GM21390 (cell line): ENCODE measurements at regions not wholly inside any gene's neighbourhood (a gene's known extent, or its start where the extent isn't known, plus 50 kb on each side); places are given as distances from the start of the nearest gene placed in this dataset.
"Not testable (repeated sequence)": the region's sequence is repeated elsewhere in the genome, so short reads cannot be mapped to it uniquely, and the experiment has no call there.

ENCODE experiments used
- ATAC-seq: cut with Tn5 transposase; IDR thresholded peaks from one replicate; pipeline ENCODE4 v1.9.1; 2021; ENCODE audit not compliant: unreplicated experiment

- no peak for ATAC-seq
Observed at GRCh38 chr6:86615299-86615698, 322.0 kb upstream of the HTR1E start.

GRCh38 chr6:86609549-86610388 lies 327.6 kb upstream of the HTR1E start:
- ATAC-seq, result no peak

GRCh38 chr6:86603364-86603763 lies 334.0 kb upstream of the HTR1E start:
- ATAC-seq, result not testable (repeated sequence)

DNA sequence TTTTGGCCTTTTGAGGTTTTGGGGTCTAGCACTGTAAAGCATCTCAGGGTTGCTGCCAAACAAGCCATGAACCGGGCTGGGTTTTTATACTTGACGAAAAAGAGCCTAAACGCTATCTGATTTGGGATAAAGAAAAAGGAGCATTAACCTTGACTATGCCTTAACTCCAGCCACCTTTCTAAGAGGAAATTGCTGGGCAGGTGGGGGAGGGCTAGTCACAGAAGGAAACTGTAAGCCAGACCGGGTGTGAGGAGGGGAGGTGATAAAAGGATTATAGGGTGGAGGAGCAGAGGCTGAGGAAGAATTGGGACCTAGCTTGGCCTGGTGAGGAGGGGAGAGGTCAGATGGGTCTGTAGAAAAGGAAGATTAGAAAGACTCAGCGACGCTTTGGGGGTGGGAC lies 335.2 kb upstream of the HTR1E start:
- ATAC-seq, result not testable (repeated sequence)

DNA sequence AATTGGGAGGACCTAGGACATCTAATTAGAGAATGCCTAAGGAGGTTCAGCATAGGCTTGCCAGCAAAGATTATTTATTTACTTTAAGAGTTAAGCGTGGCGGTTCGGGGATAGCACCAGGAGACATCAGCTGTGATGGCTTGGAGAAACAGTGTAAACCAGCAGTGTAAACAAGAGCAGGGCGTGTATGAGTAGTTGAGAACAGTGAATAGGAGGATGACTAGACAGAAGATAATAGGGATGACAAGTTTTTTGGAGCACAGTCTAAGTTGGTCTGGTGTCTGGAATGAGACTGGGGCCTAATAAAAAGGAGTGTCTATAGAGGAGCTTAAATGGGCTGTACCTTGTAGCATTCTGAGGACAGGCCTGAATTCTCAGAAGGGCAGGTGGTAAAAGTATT lies 338.4 kb upstream of the HTR1E start:
- ATAC-seq, result not testable (repeated sequence)

- ATAC-seq, result no peak
Observed at GRCh38 chr6:86595641-86596040, 341.7 kb upstream of the HTR1E start.

DNA sequence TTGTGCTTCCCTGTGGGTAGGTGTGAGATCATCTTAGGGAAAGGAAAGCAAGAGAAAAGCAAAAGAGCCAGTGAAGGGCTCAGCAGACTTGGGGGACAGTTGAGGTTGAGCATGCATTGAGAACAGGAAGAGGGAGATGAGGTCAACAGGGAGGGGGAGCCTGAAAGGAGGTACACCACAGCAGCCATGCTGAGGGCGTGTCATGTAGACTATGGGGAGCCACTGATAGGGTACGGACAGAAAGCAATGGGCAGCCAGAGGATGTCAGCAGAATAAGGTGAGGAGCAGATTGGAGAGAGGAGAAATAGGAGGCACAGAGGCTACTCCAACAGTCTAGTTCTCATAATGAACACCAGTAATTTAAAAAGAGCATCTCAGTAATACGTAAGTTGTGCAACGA lies 351.1 kb upstream of the HTR1E start:
- no peak for ATAC-seq

DNA sequence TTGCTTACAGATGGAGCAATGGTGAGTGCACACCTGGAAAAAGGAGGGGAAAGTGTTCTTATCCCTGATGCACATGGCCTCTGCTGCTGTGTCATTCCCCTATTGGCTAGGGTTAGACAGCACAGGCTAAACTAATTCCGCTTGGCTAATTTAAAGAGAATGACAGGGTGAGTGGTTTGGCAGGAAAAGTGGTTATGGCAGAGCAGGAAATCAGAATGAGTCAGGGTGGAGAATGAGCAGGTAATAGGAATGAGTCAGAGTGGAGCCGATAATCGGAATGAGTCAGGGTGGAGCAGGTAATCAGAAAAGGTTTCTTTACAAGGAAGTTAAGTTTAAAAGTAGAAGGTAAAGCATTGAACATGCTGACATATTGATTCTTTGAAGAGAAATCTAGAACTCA lies 355.5 kb upstream of the HTR1E start:
- ATAC-seq, result no peak

GRCh38 chr6:86563197-86563596 lies 374.1 kb upstream of the HTR1E start:
- ATAC-seq, result no peak

- ATAC-seq, result no peak
Observed at GRCh38 chr6:86558318-86558717, 379.0 kb upstream of the HTR1E start.

- no peak for ATAC-seq
Observed at GRCh38 chr6:86537292-86537861, 400.0 kb upstream of the HTR1E start.

GRCh38 chr6:86536121-86536520 lies 401.2 kb upstream of the HTR1E start:
- ATAC-seq, result no peak

DNA sequence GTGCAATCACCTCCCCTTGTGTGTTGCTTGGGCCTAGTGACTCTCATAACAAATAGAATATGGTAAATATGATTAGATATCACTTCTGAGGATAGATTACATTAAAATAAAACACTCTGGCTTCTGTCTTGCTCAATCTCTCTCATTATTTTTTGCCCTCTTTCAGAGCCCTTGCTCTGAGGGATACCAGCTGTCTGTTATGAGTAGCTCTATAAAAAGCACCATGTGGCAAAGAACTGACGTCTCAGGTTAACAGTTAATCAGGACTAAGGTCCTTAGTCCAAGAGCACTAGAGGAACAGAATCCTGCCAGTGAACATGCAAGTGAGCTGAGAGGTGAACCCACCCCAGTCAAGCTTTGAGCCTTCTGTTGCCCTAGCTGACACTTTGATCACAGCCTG lies 402.2 kb upstream of the HTR1E start:
- no peak for ATAC-seq

GRCh38 chr6:86529635-86530034 lies 407.7 kb upstream of the HTR1E start:
- no peak for ATAC-seq

DNA sequence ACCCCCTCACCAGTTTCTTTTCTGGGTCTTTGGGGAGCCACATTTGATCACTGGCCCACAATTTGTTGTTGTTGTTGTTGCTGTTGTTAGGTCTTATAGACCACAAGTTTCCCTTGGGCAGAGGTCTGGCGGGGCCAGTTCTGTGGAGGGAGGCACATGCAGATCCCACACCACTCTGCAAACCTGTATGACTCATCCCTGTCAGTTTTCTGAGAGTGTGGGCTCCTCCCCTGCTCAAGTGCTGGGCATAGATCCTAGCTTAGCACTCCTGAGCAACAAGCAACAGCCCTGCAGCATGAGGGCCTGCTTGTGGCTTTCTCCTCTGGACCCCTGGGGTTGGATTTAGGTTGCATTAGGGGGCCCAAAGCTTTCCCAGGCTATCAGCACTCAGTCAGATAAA lies 411.1 kb upstream of the HTR1E start:
- no peak for ATAC-seq

GRCh38 chr6:86516087-86516486 lies 421.2 kb upstream of the HTR1E start:
- no peak for ATAC-seq

DNA sequence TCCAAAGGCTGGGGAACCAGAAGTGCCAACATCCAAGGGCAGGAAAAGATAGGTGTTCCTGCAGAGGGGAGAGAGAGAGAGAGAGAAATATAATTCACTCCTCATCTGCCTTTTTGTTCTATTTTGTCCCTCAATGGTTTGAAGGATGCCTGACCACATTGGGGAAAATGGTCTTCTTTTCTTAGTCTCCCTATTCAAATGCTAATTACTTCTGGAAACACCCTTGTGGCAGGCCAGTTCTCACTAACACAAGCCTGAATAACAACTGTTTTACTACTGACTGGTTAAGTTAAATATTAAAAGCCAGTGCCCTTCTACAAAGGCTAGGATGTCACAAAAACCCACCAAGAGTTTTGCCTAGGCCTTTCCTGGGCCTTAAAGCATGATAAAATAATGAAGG lies 425.4 kb upstream of the HTR1E start:
- no peak for ATAC-seq

GRCh38 chr6:86508230-86508629 lies 429.1 kb upstream of the HTR1E start:
- no peak for ATAC-seq

DNA sequence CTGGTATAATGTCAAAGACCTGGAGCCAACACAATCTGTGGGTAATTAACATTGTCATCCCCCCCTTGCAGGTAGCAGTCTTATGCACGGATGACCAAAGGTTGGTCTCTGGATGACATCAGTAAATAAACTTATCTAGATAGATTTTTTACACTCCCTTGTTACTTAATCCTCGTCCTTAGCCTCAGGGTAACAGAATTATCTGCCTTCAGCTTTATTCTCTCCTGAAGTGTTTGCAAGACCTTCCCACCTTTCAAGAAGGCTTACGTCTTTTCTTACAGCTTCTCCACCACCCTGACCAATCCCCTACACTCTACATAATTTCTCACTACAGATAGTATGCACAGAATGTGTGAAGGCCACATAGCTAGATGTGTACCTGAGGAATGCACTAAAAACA lies 434.8 kb upstream of the HTR1E start:
- ATAC-seq, result no peak

DNA sequence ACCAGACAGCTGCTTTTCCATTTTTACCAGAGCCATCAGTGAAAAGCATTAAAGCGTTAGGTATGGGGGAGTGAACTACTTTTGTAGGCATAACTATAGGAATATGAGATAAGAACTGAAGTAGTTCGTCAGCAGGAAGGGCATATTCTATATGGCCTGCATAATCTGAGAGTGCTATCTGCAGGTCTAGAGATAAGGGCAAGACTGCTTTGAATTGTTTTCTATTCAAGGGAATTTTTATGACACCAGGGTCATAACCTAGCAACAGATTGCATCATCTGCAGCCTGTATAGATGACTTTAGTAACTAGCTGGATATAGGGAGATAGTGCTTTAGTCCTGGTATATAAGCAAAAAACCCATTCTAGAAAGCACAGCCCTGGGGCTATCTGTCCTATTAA lies 437.3 kb upstream of the HTR1E start:
- no peak for ATAC-seq

GRCh38 chr6:86489042-86489441 lies 448.3 kb upstream of the HTR1E start:
- not testable (repeated sequence) for ATAC-seq

DNA sequence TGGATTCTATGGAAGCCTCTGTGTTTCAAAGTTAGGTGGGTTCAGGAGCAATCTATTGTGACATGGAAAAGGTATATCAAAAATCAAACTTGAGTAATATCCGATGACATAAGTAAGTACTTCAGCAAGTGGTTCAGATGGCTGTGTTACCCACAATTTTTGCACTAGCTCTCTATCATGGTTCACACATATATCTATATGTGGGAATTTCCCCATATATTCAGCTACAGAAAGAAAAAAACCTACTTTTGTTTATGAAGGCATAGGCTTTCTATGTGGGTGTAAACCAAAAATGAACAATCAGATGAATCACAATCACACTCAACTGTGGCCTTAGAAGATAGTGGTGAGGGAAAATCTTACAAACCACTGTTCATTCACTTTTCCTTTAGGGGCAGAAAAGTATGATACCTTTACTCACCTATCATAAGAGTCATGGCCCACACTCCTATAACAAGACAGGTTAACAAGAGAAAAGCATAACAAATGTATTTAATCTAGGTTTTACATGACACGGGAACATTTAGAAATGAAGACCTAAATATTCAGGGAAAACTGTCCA lies 449.6 kb upstream of the HTR1E start:
- no peak for ATAC-seq
